ENCODE measurements at regions not wholly inside any gene's neighbourhood (a gene's known extent, or its start where the extent isn't known, plus 50 kb on each side); places are given as distances from the start of the nearest gene placed in this dataset.

DNA sequence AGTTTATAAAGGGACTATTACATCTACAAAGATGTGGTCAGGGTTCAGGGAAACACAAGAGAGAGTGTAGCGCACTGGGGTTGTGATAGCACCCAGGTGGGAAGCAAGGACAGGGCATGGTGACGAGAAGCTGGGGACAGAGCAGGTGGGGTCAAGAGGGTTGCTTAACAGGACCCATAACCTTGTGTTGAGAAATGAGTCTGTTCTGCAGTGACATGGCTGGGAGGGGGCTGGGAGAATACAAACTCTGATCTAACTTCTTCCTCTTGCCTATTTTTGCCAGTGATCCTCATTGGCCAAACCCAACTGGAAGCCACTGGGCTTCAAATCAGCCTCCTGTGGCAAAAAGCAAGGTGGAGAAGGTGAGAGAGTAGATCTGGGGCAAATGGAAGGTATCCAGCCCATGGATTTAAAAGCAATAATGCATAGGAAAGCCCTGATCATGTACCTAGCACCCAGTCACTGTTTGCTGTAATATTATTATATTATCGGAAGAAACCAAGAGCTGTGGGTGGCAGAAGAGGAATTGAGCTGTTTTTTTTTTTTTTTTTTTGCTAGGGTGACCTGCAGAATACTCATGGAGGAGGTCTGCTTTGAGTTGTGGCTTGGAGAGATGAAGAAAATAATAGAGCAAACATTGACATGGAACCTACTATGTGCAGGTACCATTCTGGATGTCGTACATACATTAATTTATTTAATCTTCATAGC is 76.9 kb upstream of the ZFHX3 start:
- Histone ChIP-seq H3K4me3 (ENCODE audit: low read length) (no peak overlapping the region), H3K27ac (ENCODE audit: low read length) (no peak overlapping the region), H3K9me3 (ENCODE audit: insufficient read depth, low read length) (no peaks in the 10 kb centered on the region), H3K9ac (ENCODE audit: low read length) (no peak overlapping the region), H4K20me1 (ENCODE audit: insufficient read depth, low read length) (no peaks in the 10 kb centered on the region), H3K4me1 (ENCODE audit: low read length) (no peaks in the 10 kb centered on the region), H3K27me3 (ENCODE audit: low read depth, low read length) (peaks cover 14% of the 10 kb centered on the region; the same call in 1 of the 2 replicates), H3K79me2 (ENCODE audit: low read length) (no peaks in the 10 kb centered on the region), H2AFZ (ENCODE audit: low read depth, low read length) (no peak overlapping the region), H3K4me2 (ENCODE audit: low read length) (no peak overlapping the region), H3K36me3 (replicated peaks; ENCODE audit: low read depth, low read length) (no peaks in the 10 kb centered on the region)
- TF ChIP-seq, protein P1, sequence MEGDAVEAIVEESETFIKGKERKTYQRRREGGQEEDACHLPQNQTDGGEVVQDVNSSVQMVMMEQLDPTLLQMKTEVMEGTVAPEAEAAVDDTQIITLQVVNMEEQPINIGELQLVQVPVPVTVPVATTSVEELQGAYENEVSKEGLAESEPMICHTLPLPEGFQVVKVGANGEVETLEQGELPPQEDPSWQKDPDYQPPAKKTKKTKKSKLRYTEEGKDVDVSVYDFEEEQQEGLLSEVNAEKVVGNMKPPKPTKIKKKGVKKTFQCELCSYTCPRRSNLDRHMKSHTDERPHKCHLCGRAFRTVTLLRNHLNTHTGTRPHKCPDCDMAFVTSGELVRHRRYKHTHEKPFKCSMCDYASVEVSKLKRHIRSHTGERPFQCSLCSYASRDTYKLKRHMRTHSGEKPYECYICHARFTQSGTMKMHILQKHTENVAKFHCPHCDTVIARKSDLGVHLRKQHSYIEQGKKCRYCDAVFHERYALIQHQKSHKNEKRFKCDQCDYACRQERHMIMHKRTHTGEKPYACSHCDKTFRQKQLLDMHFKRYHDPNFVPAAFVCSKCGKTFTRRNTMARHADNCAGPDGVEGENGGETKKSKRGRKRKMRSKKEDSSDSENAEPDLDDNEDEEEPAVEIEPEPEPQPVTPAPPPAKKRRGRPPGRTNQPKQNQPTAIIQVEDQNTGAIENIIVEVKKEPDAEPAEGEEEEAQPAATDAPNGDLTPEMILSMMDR (IDR thresholded peaks at IDR 0.05; ENCODE audit: low read depth, low read length), result no peak

DNA sequence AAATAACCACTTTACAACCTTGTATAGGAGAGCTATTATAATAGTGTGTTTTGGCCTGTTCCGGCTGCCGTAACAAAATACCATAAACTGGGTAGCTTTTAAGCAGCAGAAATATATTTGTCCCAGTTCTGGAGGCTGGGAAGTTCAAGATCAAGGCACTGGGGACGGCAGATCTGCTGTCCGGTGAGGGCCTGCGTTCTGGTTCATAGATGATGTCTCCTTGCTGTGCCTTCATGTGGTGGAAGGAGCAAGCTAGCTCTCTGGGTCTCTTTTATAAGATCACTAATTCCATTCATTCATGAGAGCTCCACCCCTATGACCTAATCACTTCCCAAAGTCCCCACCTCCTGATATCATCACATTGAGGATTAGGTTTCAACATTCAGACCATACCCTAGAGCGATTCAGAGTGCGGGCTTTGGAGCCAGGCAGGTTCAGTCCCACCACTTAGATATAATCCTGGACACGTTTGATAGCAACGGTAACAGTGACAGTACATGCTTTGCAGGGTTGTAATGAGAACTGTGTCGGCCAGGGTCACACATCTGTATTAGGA is 76.2 kb upstream of the ZFHX3 start:
- no peak overlapping the region for H3K27ac ChIP-seq (ENCODE audit: low read length)

DNA sequence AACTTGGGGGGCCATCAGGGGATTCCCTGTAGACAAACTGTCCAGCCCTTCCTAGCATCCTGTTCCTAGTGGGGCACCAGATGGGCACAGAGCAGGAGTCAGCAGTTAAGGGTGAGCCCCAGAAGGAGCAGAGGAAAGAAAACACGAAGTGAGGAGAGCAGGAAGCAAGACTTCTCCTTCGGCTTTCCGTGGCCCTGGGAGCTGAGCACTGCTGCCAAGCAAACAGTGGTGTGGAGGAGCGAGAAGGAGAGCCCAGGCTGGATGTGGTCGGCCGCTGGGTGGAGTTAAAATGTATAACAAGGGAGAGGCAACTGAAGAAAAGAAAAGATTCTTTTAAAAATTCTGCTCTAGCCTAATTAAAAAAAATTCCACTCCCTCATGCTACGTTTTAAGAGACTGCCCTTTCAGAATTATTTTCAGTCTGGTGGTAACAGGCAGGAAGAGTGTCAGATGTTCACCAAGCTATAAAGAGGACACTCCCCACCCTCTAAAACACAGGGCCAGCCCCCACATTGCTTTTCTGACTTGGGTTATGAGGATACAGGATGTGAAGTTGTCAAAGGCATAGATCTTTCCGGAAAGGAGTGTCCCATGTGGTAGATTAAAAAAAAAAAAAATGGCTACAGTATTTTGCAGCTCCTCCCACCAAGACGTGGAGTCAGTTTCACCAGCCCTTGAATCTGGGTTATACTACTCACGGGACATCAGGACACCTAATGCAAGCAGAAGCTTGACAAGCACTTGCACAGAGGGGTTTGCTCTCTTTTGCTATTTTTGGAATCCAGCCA is 74.9 kb upstream of the ZFHX3 start:
- Histone ChIP-seq H3K79me2 (ENCODE audit: low read length) (no peaks in the 10 kb centered on the region), H3K27ac (ENCODE audit: low read length) (no peak overlapping the region), H3K4me1 (ENCODE audit: low read length) (no peaks in the 10 kb centered on the region), H3K27me3 (ENCODE audit: low read depth, low read length) (peaks cover 11% of the 10 kb centered on the region; the same call in 1 of the 2 replicates), H3K9me3 (ENCODE audit: insufficient read depth, low read length) (no peaks in the 10 kb centered on the region), H3K4me3 (ENCODE audit: low read length) (no peak overlapping the region), H2AFZ (ENCODE audit: low read depth, low read length) (no peak overlapping the region), H3K4me2 (ENCODE audit: low read length) (no peak overlapping the region), H3K9ac (ENCODE audit: low read length) (no peak overlapping the region), H4K20me1 (ENCODE audit: insufficient read depth, low read length) (no peaks in the 10 kb centered on the region), H3K36me3 (replicated peaks; ENCODE audit: low read depth, low read length) (no peaks in the 10 kb centered on the region)
- TF ChIP-seq EZH2phosphoT487 (IDR thresholded peaks at IDR 0.05; ENCODE audit: low read depth), result no peak
- TF ChIP-seq, protein P1 (IDR thresholded peaks at IDR 0.05; ENCODE audit: low read depth, low read length), result no peak

More for the DNA sequence above, 76.2 kb upstream of the ZFHX3 start:
- H3K9me3 ChIP-seq (ENCODE audit: insufficient read depth, low read length), result no peaks in the 10 kb centered on the region
- no peak overlapping the region for H3K4me2 ChIP-seq (ENCODE audit: low read length)
- no peak overlapping the region for H3K4me3 ChIP-seq (ENCODE audit: low read length)
- H3K4me1 ChIP-seq (ENCODE audit: low read length), result no peaks in the 10 kb centered on the region
- TF ChIP-seq EZH2phosphoT487 (IDR thresholded peaks at IDR 0.05; ENCODE audit: low read depth), result no peak
- TF ChIP-seq, protein P1 (IDR thresholded peaks at IDR 0.05; ENCODE audit: low read depth, low read length), result no peak
- H3K27me3 ChIP-seq (ENCODE audit: low read depth, low read length), result peaks cover 14% of the 10 kb centered on the region; the same call in 1 of the 2 replicates
- H3K36me3 ChIP-seq (replicated peaks; ENCODE audit: low read depth, low read length), result no peaks in the 10 kb centered on the region
- no peaks in the 10 kb centered on the region for H4K20me1 ChIP-seq (ENCODE audit: insufficient read depth, low read length)
- no peak overlapping the region for H3K9ac ChIP-seq (ENCODE audit: low read length)
- H2AFZ ChIP-seq (ENCODE audit: low read depth, low read length), result no peak overlapping the region
- H3K79me2 ChIP-seq (ENCODE audit: low read length), result no peaks in the 10 kb centered on the region

DNA sequence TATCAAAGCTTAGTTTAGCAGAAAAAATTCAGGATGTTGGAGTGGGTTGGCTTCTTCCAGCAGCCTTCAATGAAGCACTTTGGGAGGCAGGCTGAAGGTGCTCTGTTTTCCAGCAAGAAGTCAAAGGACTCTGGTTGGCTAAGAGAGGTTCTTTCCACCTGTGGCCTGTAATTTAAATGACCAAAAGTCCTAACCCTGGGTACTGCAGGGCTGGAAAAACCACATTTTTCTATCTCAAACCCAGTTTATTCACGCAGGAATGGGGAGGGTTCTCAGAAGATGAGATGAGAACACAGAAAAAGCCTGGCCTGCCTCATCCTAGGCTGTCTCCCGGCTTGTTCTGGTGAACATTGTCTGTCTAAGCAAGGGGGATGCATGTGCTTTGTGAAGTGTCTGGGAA is 68.6 kb upstream of the ZFHX3 start:
- no peaks in the 10 kb centered on the region for H3K9me3 ChIP-seq (ENCODE audit: insufficient read depth, low read length)
- H3K27me3 ChIP-seq (ENCODE audit: low read depth, low read length), result no peaks in the 10 kb centered on the region
- TF ChIP-seq EZH2phosphoT487 (IDR thresholded peaks at IDR 0.05; ENCODE audit: low read depth), result no peak
- TF ChIP-seq, protein P1 (IDR thresholded peaks at IDR 0.05; ENCODE audit: low read depth, low read length), result no peak
- H3K4me3 ChIP-seq (ENCODE audit: low read length), result no peak overlapping the region
- no peaks in the 10 kb centered on the region for H3K4me1 ChIP-seq (ENCODE audit: low read length)
- no peaks in the 10 kb centered on the region for H3K79me2 ChIP-seq (ENCODE audit: low read length)
- no peak overlapping the region for H3K9ac ChIP-seq (ENCODE audit: low read length)
- H3K27ac ChIP-seq (ENCODE audit: low read length), result no peak overlapping the region
- no peaks in the 10 kb centered on the region for H4K20me1 ChIP-seq (ENCODE audit: insufficient read depth, low read length)
- H3K36me3 ChIP-seq (replicated peaks; ENCODE audit: low read depth, low read length), result no peaks in the 10 kb centered on the region
- H3K4me2 ChIP-seq (ENCODE audit: low read length), result no peak overlapping the region
- H2AFZ ChIP-seq (ENCODE audit: low read depth, low read length), result no peak overlapping the region
